ENCODE measurements at regions not wholly inside any gene's neighbourhood (a gene's known extent, or its start where the extent isn't known, plus 50 kb on each side); places are given as distances from the start of the nearest gene placed in this dataset.
"Not testable (repeated sequence)": the region's sequence is repeated elsewhere in the genome, so short reads cannot be mapped to it uniquely, and the experiment has no call there.

- not testable (repeated sequence) for DNase-seq (ENCODE audit: low read depth)
Measured at GRCh38 chr3:165917938-165918656, 80.9 kb upstream of the BCHE start.

GRCh38 chr3:165915104-165915503 lies 77.9 kb upstream of the BCHE start:
- not testable (repeated sequence) for DNase-seq (ENCODE audit: low read depth)

GRCh38 chr3:165903885-165904630 lies 66.8 kb upstream of the BCHE start:
- DNase-seq (ENCODE audit: low read depth), result peak; percentile 16

- no peak for DNase-seq (ENCODE audit: low read depth)
Measured at GRCh38 chr3:165899066-165899465, 61.8 kb upstream of the BCHE start.

GRCh38 chr3:165897137-165897536 lies 59.9 kb upstream of the BCHE start:
- DNase-seq (ENCODE audit: low read depth), result no peak

GRCh38 chr3:165895919-165896318 lies 58.7 kb upstream of the BCHE start:
- DNase-seq (ENCODE audit: low read depth), result peak; percentile 3

- DNase-seq (ENCODE audit: low read depth), result no peak
Measured at GRCh38 chr3:165892565-165892964, 55.3 kb upstream of the BCHE start.
